Psoas muscle (tissue), 7 donors: ENCODE measurements at regions not wholly inside any gene's neighbourhood (a gene's known extent, or its start where the extent isn't known, plus 50 kb on each side); places are given as distances from the start of the nearest gene placed in this dataset.

Source experiments
- ATAC-seq, 4 donors: fragments of 200-7000 bp; cut with Tn5 transposase; one replicate each; pipeline ENCODE4 v1.9.1; 2020; ENCODE audit warnings: moderate library complexity in 3 of 4, mild to moderate bottlenecking in 2 of 4
- DNase-seq, 2 donors: peaks; one replicate each; pipeline ENCODE4 v3.0.0-alpha.2; 2020
- H3K27ac ChIP-seq: fragments of 200-600 bp; one replicate; pipeline ENCODE4 v1.8.0; 2022
- H3K27me3 ChIP-seq, 3 donors: fragments of 200-600 bp in 1 of 3; one replicate each; pipeline versions ENCODE4 v1.6.1 to v1.8.0; 2013 to 2022; ENCODE audit warnings: low read length in 2 of 3, mild to moderate bottlenecking in 2 of 3, moderate library complexity in 1 of 3; ENCODE audit not compliant: insufficient read depth in 3 of 3
- H3K36me3 ChIP-seq, 2 donors: fragments of 200-600 bp in 1 of 2; one replicate each; pipeline versions ENCODE4 v1.6.1 to v1.8.0; 2013 to 2022; ENCODE audit warnings: low read depth in 1 of 2, mild to moderate bottlenecking in 1 of 2, moderate library complexity in 1 of 2; ENCODE audit not compliant: insufficient read depth in 1 of 2
- H3K4me1 ChIP-seq: fragments of 200-600 bp; one replicate; pipeline ENCODE4 v1.8.0; 2022
- H3K4me3 ChIP-seq: fragments of 200-600 bp; one replicate; pipeline ENCODE4 v1.8.0; 2022; ENCODE audit warnings: mild to moderate bottlenecking
- H3K9me3 ChIP-seq: fragments of 200-600 bp; one replicate; pipeline ENCODE4 v1.8.0; 2022
- WGBS, 3 donors: extraction: QIAGEN DNeasy Blood & Tissue Kit; methylation state at CpG; one replicate each; pipeline versions ENCODE4 v1.1.6 to v1.1.7; 2013; 5-methylcytosine and 5-hydroxymethylcytosine counted together
- intact Hi-C, 2 donors: fragments of 100-400 bp; cut with DNase I; formaldehyde crosslinking; loops; one replicate each; pipeline versions ENCODE4 v1.11.0 to v1.14.2; 2022
- TF ChIP-seq, protein P1 (sequence below): fragments of 200-600 bp; IDR thresholded peaks from one replicate; pipeline ENCODE4 v1.8.0; 2022; ENCODE audit warnings: antibody characterized with exemption
- donor health status: healthy with polysubstance abuse.
- donor health status: DM: no; HTN: no; CAD: no; lungs with moderate emphysema.
- donor health status: Bipolar disorder and iron deficiency.
- donor health status: healthy.
- donor health status: DM: yes; HTN: yes; CAD: no.
- donor health status: DM: no; HTN: no; CAD: no.
- donor health status: DM: yes; HTN: yes; CAD: no.

- intact Hi-C loops, result no loop called here
- H3K9me3 ChIP-seq, result no peaks in the 10 kb centered on the region
- 96 to 100% (median 98%) methylated on average over 3 of the region's 3 CpGs for WGBS, 3 donors
- ATAC-seq (no peak), DNase-seq (no peak)
- no peak overlapping the region for H3K4me3 ChIP-seq
- TF ChIP-seq, protein P1, sequence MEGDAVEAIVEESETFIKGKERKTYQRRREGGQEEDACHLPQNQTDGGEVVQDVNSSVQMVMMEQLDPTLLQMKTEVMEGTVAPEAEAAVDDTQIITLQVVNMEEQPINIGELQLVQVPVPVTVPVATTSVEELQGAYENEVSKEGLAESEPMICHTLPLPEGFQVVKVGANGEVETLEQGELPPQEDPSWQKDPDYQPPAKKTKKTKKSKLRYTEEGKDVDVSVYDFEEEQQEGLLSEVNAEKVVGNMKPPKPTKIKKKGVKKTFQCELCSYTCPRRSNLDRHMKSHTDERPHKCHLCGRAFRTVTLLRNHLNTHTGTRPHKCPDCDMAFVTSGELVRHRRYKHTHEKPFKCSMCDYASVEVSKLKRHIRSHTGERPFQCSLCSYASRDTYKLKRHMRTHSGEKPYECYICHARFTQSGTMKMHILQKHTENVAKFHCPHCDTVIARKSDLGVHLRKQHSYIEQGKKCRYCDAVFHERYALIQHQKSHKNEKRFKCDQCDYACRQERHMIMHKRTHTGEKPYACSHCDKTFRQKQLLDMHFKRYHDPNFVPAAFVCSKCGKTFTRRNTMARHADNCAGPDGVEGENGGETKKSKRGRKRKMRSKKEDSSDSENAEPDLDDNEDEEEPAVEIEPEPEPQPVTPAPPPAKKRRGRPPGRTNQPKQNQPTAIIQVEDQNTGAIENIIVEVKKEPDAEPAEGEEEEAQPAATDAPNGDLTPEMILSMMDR, result no peak
- H3K27me3 ChIP-seq, result no peaks in the 10 kb centered on the region
- no peaks in the 10 kb centered on the region for H3K36me3 ChIP-seq
- peaks cover 11% of the 10 kb centered on the region for H3K4me1 ChIP-seq
- no peak overlapping the region for H3K27ac ChIP-seq
Observed at GRCh38 chr14:60585676-60586075, 63.6 kb downstream of the SIX1 start.

- intact Hi-C loops, result no loop called here
- Histone ChIP-seq H3K27ac (no peak overlapping the region), H3K27me3 (no peaks in the 10 kb centered on the region), H3K36me3 (no peaks in the 10 kb centered on the region), H3K4me1 (peaks cover 11% of the 10 kb centered on the region), H3K9me3 (no peaks in the 10 kb centered on the region), H3K4me3 (no peak overlapping the region)
- ATAC-seq (no peak), DNase-seq (no peak)
- TF ChIP-seq, protein P1, result no peak
- WGBS, 3 donors, result 98 to 100% (median 99%) methylated on average over 1 of the region's 1 CpG
Observed at GRCh38 chr14:60589442-60589841, 59.8 kb downstream of the SIX1 start.

DNA sequence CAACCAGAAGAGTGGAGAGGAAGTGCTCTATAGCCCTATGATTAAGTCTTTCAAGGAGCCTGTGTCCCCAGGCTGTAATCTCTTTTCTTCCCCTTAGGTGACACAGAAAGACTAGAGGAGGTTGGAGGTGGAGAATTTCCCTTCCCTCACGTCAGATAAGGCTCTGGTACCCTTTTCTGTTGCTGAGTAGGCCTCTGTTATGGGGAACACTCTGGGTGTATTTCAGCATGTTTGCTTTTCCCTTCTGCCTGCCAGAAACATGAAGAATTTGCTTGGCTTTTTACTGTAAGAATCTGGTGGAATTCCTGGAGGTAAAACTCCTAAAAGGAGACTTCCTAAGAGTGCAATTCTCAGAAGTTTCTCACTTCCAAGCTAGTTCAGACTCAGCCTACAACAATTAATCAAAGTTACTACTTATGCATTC, 58.3 kb downstream of the SIX1 start:
- TF ChIP-seq, protein P1, result no peak
- H3K4me1 ChIP-seq, result peaks cover 11% of the 10 kb centered on the region
- H3K36me3 ChIP-seq, result no peaks in the 10 kb centered on the region
- no peaks in the 10 kb centered on the region for H3K9me3 ChIP-seq
- DNase-seq (no peak), ATAC-seq (peak in 1 of 4 donors; percentile 45)
- H3K4me3 ChIP-seq, result no peak overlapping the region
- 35 to 53% (median 43%) methylated on average over 1 of the region's 1 CpG for WGBS, 3 donors
- intact Hi-C loops, result no loop called here
- H3K27ac ChIP-seq, result no peak overlapping the region
- no peaks in the 10 kb centered on the region for H3K27me3 ChIP-seq
